Stimulated activated CD4-positive, alpha-beta T cell treated with anti-CD3 and anti-CD28 coated beads, TNF-alpha, amount 100 ng/mL, for 24 hours (primary cell): ENCODE measurements at regions not wholly inside any gene's neighbourhood (a gene's known extent, or its start where the extent isn't known, plus 50 kb on each side); places are given as distances from the start of the nearest gene placed in this dataset.
A peak's percentile ranks its signal among the peaks of the same experiment; 100 is the strongest.

ENCODE experiments used
- DNase-seq, 3 experiments: peaks; one replicate each; pipeline ENCODE4 v3.0.0-alpha.2; 2020; ENCODE audit warnings: low read depth in 3 of 3

GRCh38 chr5:34483442-34484033 lies 172.6 kb upstream of the RAI14 start:
- DNase-seq = no peak

- no peak for DNase-seq
These were observed 171.8 kb upstream of the RAI14 start for GRCh38 chr5:34484216-34484920.

- no peak for DNase-seq
These were observed 170.4 kb upstream of the RAI14 start for GRCh38 chr5:34485768-34486030.

- DNase-seq = peak; percentile 34 to 72 (median 44)
These were observed 169.8 kb upstream of the RAI14 start for GRCh38 chr5:34486160-34486848.

- DNase-seq = no peak
These were observed 169.3 kb upstream of the RAI14 start for GRCh38 chr5:34486849-34487158.

GRCh38 chr5:34487159-34487879 lies 168.8 kb upstream of the RAI14 start:
- no peak for DNase-seq

GRCh38 chr5:34487956-34488355 lies 168.2 kb upstream of the RAI14 start:
- no peak for DNase-seq

GRCh38 chr5:34488984-34489383 lies 167.1 kb upstream of the RAI14 start:
- DNase-seq = no peak

GRCh38 chr5:34490506-34491250 lies 165.4 kb upstream of the RAI14 start:
- DNase-seq = no peak

- no peak for DNase-seq
These were observed 164.9 kb upstream of the RAI14 start for GRCh38 chr5:34491251-34491620.

GRCh38 chr5:34494111-34494755 lies 161.9 kb upstream of the RAI14 start:
- no peak for DNase-seq

GRCh38 chr5:34495178-34495577 lies 160.9 kb upstream of the RAI14 start:
- DNase-seq = no peak

GRCh38 chr5:34496260-34496691 lies 159.9 kb upstream of the RAI14 start:
- DNase-seq = no peak

GRCh38 chr5:34496701-34497469 lies 159.2 kb upstream of the RAI14 start:
- no peak for DNase-seq

- DNase-seq = no peak
These were observed 158.7 kb upstream of the RAI14 start for GRCh38 chr5:34497470-34497808.

- no peak for DNase-seq
These were observed 157.6 kb upstream of the RAI14 start for GRCh38 chr5:34498572-34498971.

- DNase-seq = no peak
These were observed 157.0 kb upstream of the RAI14 start for GRCh38 chr5:34499001-34499734.

GRCh38 chr5:34500236-34500847 lies 155.8 kb upstream of the RAI14 start:
- no peak for DNase-seq

GRCh38 chr5:34501016-34501415 lies 155.1 kb upstream of the RAI14 start:
- no peak for DNase-seq

- DNase-seq = no peak
These were observed 154.3 kb upstream of the RAI14 start for GRCh38 chr5:34501840-34502239.
